H1 (cell line): ENCODE measurements at regions not wholly inside any gene's neighbourhood (a gene's known extent, or its start where the extent isn't known, plus 50 kb on each side); places are given as distances from the start of the nearest gene placed in this dataset.

ENCODE experiments used
- CTCF ChIA-PET: fragments of 300-600 bp; sonication (Branson Sonifier 250); formaldehyde crosslinking; loops from one replicate; lab custom pipeline; 2021; ENCODE audit not compliant: partially characterized antibody; lab: Charles Lee
- POLR2A ChIA-PET: fragments of 300-600 bp; sonication (Branson Sonifier 250); formaldehyde crosslinking; loops from one replicate; lab custom pipeline; 2021; ENCODE audit warnings: inconsistent platforms; ENCODE audit not compliant: partially characterized antibody; lab: Charles Lee
- DNase-seq, 2 experiments: peaks; one replicate each; pipeline versions ENCODE4 v3.0.0 to v3.0.0-alpha.2; 2010 to 2022; ENCODE audit warnings: low spot score in 2 of 2, low read depth in 1 of 2, mixed read lengths in 1 of 2
- FAIRE-seq: peaks from 2 replicates; lab custom pipeline; 2011; peaks lifted over from hg19 to GRCh38; lab: Jason Lieb, UNC
- H2AFZ ChIP-seq: 2 replicates; pipeline ENCODE4 v1.8.1; 2012; ENCODE audit warnings: low read length, inconsistent platforms
- H2AK5ac ChIP-seq: 2 replicates; pipeline ENCODE4 v1.6.1; 2013; ENCODE audit warnings: low read depth, low read length
- H2BK120ac ChIP-seq: replicated peaks from 2 replicates; pipeline ENCODE3; 2013; ENCODE audit warnings: low read depth, low read length, inconsistent platforms
- H2BK12ac ChIP-seq: 2 replicates; pipeline ENCODE4 v1.6.1; 2013; ENCODE audit warnings: low read depth, low read length
- H2BK15ac ChIP-seq: 2 replicates; pipeline ENCODE4 v1.6.1; 2013; ENCODE audit warnings: low read length
- H2BK20ac ChIP-seq: 2 replicates; pipeline ENCODE4 v1.6.1; 2013; ENCODE audit warnings: low read length
- H2BK5ac ChIP-seq: 2 replicates; pipeline ENCODE4 v1.6.1; 2013; ENCODE audit warnings: low read depth, low read length
- H3K14ac ChIP-seq: 2 replicates; pipeline ENCODE4 v1.6.1; 2013; ENCODE audit warnings: inconsistent platforms; ENCODE audit not compliant: insufficient read length
- H3K18ac ChIP-seq: 2 replicates; pipeline ENCODE4 v1.6.1; 2013; ENCODE audit warnings: low read length; ENCODE audit errors: extremely low read depth
- H3K23ac ChIP-seq: 2 replicates; pipeline ENCODE4 v1.6.1; 2013; ENCODE audit warnings: inconsistent platforms; ENCODE audit not compliant: insufficient read length
- H3K23me2 ChIP-seq: 2 replicates; pipeline ENCODE4 v1.6.1; 2013; ENCODE audit warnings: low read depth, low read length
- H3K27ac ChIP-seq: 2 replicates; pipeline ENCODE4 v1.6.1; 2011; ENCODE audit warnings: low read depth, low read length, inconsistent platforms
- H3K27me3 ChIP-seq, 4 experiments: replicated peaks in 1 of 4; 1 replicate in 1 of 4; 2 replicates in 3 of 4; pipeline versions ENCODE4 v1.6.1 to v1.8.1; 2011 to 2013; ENCODE audit warnings: low read length in 3 of 4, mild to moderate bottlenecking in 3 of 4, inconsistent platforms in 2 of 4, mixed read lengths in 2 of 4, moderate library complexity in 1 of 4; ENCODE audit not compliant: control insufficient read depth in 3 of 4, insufficient read depth in 3 of 4; ENCODE audit errors: extremely low read depth in 1 of 4
- H3K36me3 ChIP-seq, 4 experiments: 2 replicates each; pipeline versions ENCODE4 v1.6.1 to v1.8.1; 2011 to 2013; ENCODE audit warnings: mild to moderate bottlenecking in 4 of 4, low read length in 3 of 4, moderate library complexity in 2 of 4, control low read depth in 1 of 4, inconsistent platforms in 1 of 4; ENCODE audit not compliant: insufficient read depth in 4 of 4, control insufficient read depth in 2 of 4
- H3K4ac ChIP-seq: replicated peaks from 2 replicates; pipeline ENCODE3; 2013; ENCODE audit warnings: low read length, low read depth, mixed read lengths, inconsistent platforms; ENCODE audit not compliant: insufficient read length
- H3K4me1 ChIP-seq, 4 experiments: replicated peaks in 1 of 4; 1 replicate in 1 of 4; 2 replicates in 3 of 4; pipeline versions ENCODE4 v1.6.1 to v1.8.1; 2011 to 2013; ENCODE audit warnings: low read length in 3 of 4, inconsistent platforms in 2 of 4, mixed read lengths in 1 of 4; ENCODE audit not compliant: insufficient read depth in 4 of 4, control insufficient read depth in 3 of 4
- H3K4me2 ChIP-seq, 2 experiments: 2 replicates each; pipeline versions ENCODE4 v1.6.1 to v1.8.1; 2011 to 2013; ENCODE audit warnings: low read depth in 2 of 2, low read length in 2 of 2, control low read depth in 1 of 2, inconsistent platforms in 1 of 2, mild to moderate bottlenecking in 1 of 2; ENCODE audit not compliant: insufficient read depth in 1 of 2
- H3K4me3 ChIP-seq, 4 experiments: fragments of 200-600, 300-600 bp in 1 of 4; sonication (generic), shearing (Covaris generic), sonication (Bioruptor Twin) in 1 of 4; 2 replicates each; pipeline versions ENCODE4 v1.5.1 to v1.8.1; 2011 to 2016; ENCODE audit warnings: low read length in 4 of 4, low read depth in 3 of 4, control low read depth in 2 of 4, inconsistent platforms in 2 of 4, mild to moderate bottlenecking in 2 of 4, mixed read lengths in 1 of 4, moderate library complexity in 1 of 4; ENCODE audit not compliant: insufficient read depth in 2 of 4; ENCODE audit errors: extremely low read depth in 1 of 4
- H3K56ac ChIP-seq: replicated peaks from 2 replicates; pipeline ENCODE3; 2013; ENCODE audit warnings: low read depth, mild to moderate bottlenecking, mixed read lengths, low read length, inconsistent platforms; ENCODE audit not compliant: insufficient read length
- H3K79me1 ChIP-seq: 2 replicates; pipeline ENCODE4 v1.6.1; 2013; ENCODE audit warnings: low read depth, low read length, control low read depth
- H3K79me2 ChIP-seq, 2 experiments: 2 replicates each; pipeline versions ENCODE4 v1.6.1 to v1.8.1; 2012 to 2013; ENCODE audit warnings: low read length in 2 of 2, mild to moderate bottlenecking in 2 of 2, inconsistent platforms in 1 of 2; ENCODE audit not compliant: insufficient read depth in 2 of 2, control insufficient read depth in 1 of 2
- H3K9ac ChIP-seq, 4 experiments: replicated peaks in 1 of 4; 1 replicate in 1 of 4; 2 replicates in 3 of 4; pipeline versions ENCODE4 v1.6.1 to v1.8.1; 2011 to 2013; ENCODE audit warnings: low read depth in 3 of 4, low read length in 3 of 4, control low read depth in 2 of 4, mild to moderate bottlenecking in 2 of 4, moderate library complexity in 2 of 4, inconsistent platforms in 1 of 4; ENCODE audit errors: extremely low read depth in 1 of 4
- H3K9me3 ChIP-seq, 2 experiments: 2 replicates each; pipeline versions ENCODE4 v1.6.1 to v1.8.1; 2012 to 2013; ENCODE audit warnings: mild to moderate bottlenecking in 2 of 2, moderate library complexity in 2 of 2, control low read depth in 1 of 2, inconsistent platforms in 1 of 2, low read depth in 1 of 2, low read length in 1 of 2, mixed read lengths in 1 of 2; ENCODE audit not compliant: insufficient read depth in 2 of 2
- H4K20me1 ChIP-seq, 2 experiments: replicated peaks in 1 of 2; 2 replicates each; pipeline versions ENCODE3 to v1.8.1; 2011 to 2013; ENCODE audit warnings: inconsistent platforms in 2 of 2, low read length in 2 of 2, mild to moderate bottlenecking in 1 of 2; ENCODE audit not compliant: insufficient read depth in 2 of 2, control insufficient read depth in 1 of 2
- H4K5ac ChIP-seq: 2 replicates; pipeline ENCODE4 v1.6.1; 2013; ENCODE audit warnings: low read length, low read depth, mixed read lengths, inconsistent platforms; ENCODE audit not compliant: insufficient read length
- H4K8ac ChIP-seq: 2 replicates; pipeline ENCODE4 v1.8.0; 2013; ENCODE audit warnings: mild to moderate bottlenecking, moderate library complexity, low read length, inconsistent platforms; ENCODE audit not compliant: insufficient read depth; ENCODE audit errors: extremely low read depth
- H4K91ac ChIP-seq: replicated peaks from 2 replicates; pipeline ENCODE3; 2013; ENCODE audit warnings: low read length, mixed read lengths, inconsistent platforms; ENCODE audit not compliant: insufficient read length
- CBX8 ChIP-seq: fragments of 300-800, 300-1000 bp; sonication (generic); IDR thresholded peaks from 2 replicates; pipeline ENCODE4 v1.7.1; 2016; ENCODE audit warnings: low read depth, low read length, borderline replicate concordance
- SP4 ChIP-seq: IDR thresholded peaks from 2 replicates; pipeline ENCODE4 v1.6.1; 2012; ENCODE audit warnings: low read length, inconsistent platforms
- WGBS, 2 experiments: shearing (Covaris generic) in 1 of 2; methylation state at CpG; one replicate each; pipeline versions ENCODE4 v1.1.6 to v1.1.7; 2013 to 2015; ENCODE audit warnings: low lambda C conversion rate in 2 of 2, mixed read lengths in 2 of 2, inconsistent platforms in 1 of 2, low coverage in 1 of 2, missing lambda C conversion rate in 1 of 2; ENCODE audit not compliant: insufficient replicate concordance in 2 of 2, insufficient coverage in 1 of 2, insufficient read length in 1 of 2; ENCODE audit errors: extremely low coverage in 1 of 2, missing lambda C conversion rate in 1 of 2; 5-methylcytosine and 5-hydroxymethylcytosine counted together

GRCh38 chr6:90428514-90428913 is 131.9 kb upstream of the BACH2 start:
- Histone ChIP-seq H3K4me1 (peaks cover 0 to 3% (median 1%) of the 10 kb centered on the region in 4 experiments; a peak in 1 of 7 replicates), H3K23me2 (no peaks in the 10 kb centered on the region), H4K20me1 (no peaks in the 10 kb centered on the region), H4K5ac (no peak overlapping the region), H3K56ac (no peak overlapping the region), H3K4ac (no peak overlapping the region), H2AFZ (no peak overlapping the region), H3K27me3 (no peaks in the 10 kb centered on the region), H2BK120ac (no peak overlapping the region), H3K4me2 (no peak overlapping the region), H2BK15ac (no peak overlapping the region), H4K91ac (no peak overlapping the region), H3K18ac (no peak overlapping the region), H3K9me3 (peaks cover 0 to 16% of the 10 kb centered on the region in 2 experiments; a peak in 1 of 4 replicates), H3K23ac (no peak overlapping the region), H3K4me3 (no peak overlapping the region), H3K27ac (no peak overlapping the region), H3K9ac (no peak overlapping the region), H2AK5ac (no peak overlapping the region), H3K79me1 (no peaks in the 10 kb centered on the region), H3K79me2 (no peaks in the 10 kb centered on the region), H2BK20ac (no peak overlapping the region), H3K14ac (no peak overlapping the region), H4K8ac (no peak overlapping the region), H2BK5ac (no peak overlapping the region), H2BK12ac (no peak overlapping the region), H3K36me3 (no peaks in the 10 kb centered on the region)
- ChIA-PET POLR2A (no interaction called here), CTCF (interaction anchor here (1.2 to 1.7 kb wide), 4 partner anchors 8 to 139 kb away, joined by 3 to 5 read pairs (median 4); no protein-coding TSS in a partner anchor)
- FAIRE-seq (no peak), DNase-seq (no peak)
- TF ChIP-seq SP4 (no peak), CBX8 (no peak)
- 90% methylated on average over 1 of the region's 1 CpG; no CpG with 5 or more reads in 1 of the 2 experiments for WGBS, 2 experiments
